ENCODE measurements at regions not wholly inside any gene's neighbourhood (a gene's known extent, or its start where the extent isn't known, plus 50 kb on each side); places are given as distances from the start of the nearest gene placed in this dataset.

GRCh38 chr13:40464337-40465014 is 202.0 kb downstream of the FOXO1 start:
- intact Hi-C loops (cut with micrococcal nuclease; ENCODE audit: unreplicated experiment) = no loop called here
- no peaks in the 10 kb centered on the region for H3K79me2 ChIP-seq (ENCODE audit: insufficient read depth, low read depth, low read length)
- peak overlapping the region; percentile 26 for H3K27ac ChIP-seq (ENCODE audit: low read depth, low read length, poor library complexity, severe bottlenecking)
- TF ChIP-seq EZH2phosphoT487 (IDR thresholded peaks at IDR 0.05; ENCODE audit: borderline replicate concordance, low read depth, low read length) = no peak
- TF ChIP-seq, protein P1, sequence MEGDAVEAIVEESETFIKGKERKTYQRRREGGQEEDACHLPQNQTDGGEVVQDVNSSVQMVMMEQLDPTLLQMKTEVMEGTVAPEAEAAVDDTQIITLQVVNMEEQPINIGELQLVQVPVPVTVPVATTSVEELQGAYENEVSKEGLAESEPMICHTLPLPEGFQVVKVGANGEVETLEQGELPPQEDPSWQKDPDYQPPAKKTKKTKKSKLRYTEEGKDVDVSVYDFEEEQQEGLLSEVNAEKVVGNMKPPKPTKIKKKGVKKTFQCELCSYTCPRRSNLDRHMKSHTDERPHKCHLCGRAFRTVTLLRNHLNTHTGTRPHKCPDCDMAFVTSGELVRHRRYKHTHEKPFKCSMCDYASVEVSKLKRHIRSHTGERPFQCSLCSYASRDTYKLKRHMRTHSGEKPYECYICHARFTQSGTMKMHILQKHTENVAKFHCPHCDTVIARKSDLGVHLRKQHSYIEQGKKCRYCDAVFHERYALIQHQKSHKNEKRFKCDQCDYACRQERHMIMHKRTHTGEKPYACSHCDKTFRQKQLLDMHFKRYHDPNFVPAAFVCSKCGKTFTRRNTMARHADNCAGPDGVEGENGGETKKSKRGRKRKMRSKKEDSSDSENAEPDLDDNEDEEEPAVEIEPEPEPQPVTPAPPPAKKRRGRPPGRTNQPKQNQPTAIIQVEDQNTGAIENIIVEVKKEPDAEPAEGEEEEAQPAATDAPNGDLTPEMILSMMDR (conservative IDR thresholded peaks at IDR 0.05; ENCODE audit: low read length) = no peak
- DNase-seq (ENCODE audit: low spot score) = peak; percentile 80
- ChIA-PET CTCF (ENCODE audit: unreplicated experiment) (interaction anchor here (0.6 kb wide), 1 partner anchor 32 kb away, joined by 3 read pairs; no protein-coding TSS in a partner anchor), POLR2A (interaction anchor here (0.7 to 2.0 kb wide), 7 partner anchors 9 to 189 kb away, joined by 3 to 12 read pairs (median 3); no protein-coding TSS in a partner anchor)
- no peaks in the 10 kb centered on the region for H3K9me2 ChIP-seq (ENCODE audit: insufficient read depth, low read length)
- H2AFZ ChIP-seq (ENCODE audit: low read length) = peak overlapping the region; percentile 34; the same call in 1 of the 2 replicates
- no TSS peak for BruUV-seq (replicated peaks)
- H4K20me1 ChIP-seq (ENCODE audit: insufficient read depth, low read length) = no peaks in the 10 kb centered on the region
- peaks cover 43% of the 10 kb centered on the region for H3K4me1 ChIP-seq (ENCODE audit: insufficient read depth, low read length, poor library complexity, severe bottlenecking)
- no peaks in the 10 kb centered on the region; the same call in 1 of the 2 replicates for H3K36me3 ChIP-seq (ENCODE audit: insufficient read depth, low read length)
- H3K9me3 ChIP-seq (ENCODE audit: low read length) = no peaks in the 10 kb centered on the region
- H3K4me2 ChIP-seq (ENCODE audit: low read length) = peak overlapping the region; percentile 62
- peak overlapping the region; percentile 42 for H3K4me3 ChIP-seq (ENCODE audit: low read depth, low read length, poor library complexity, severe bottlenecking)

DNA sequence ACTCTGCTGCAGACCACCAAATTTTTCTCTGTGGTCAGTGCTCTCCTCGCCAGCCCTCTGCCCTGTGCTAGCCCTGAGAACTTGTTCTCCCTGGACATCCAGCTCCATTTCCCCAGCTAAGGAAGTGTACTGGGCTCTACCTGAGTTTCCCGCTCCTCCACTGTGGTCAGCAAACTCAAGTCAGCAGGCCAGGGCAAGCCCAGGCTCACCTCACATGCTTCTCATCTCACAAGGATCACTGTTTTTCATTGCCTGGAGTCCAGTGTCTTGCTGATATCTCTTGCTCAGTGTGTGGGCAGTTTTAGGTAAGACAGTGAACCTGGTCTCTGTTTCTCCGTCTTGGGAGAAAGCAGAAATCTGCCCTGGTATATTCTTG is 201.4 kb downstream of the FOXO1 start:
- no peaks in the 10 kb centered on the region for H3K79me2 ChIP-seq (ENCODE audit: insufficient read depth, low read depth, low read length)
- H3K9me2 ChIP-seq (ENCODE audit: insufficient read depth, low read length) = no peaks in the 10 kb centered on the region
- peaks cover 43% of the 10 kb centered on the region for H3K4me1 ChIP-seq (ENCODE audit: insufficient read depth, low read length, poor library complexity, severe bottlenecking)
- no peak for DNase-seq (ENCODE audit: low spot score)
- no TSS peak for BruUV-seq (replicated peaks)
- ChIA-PET CTCF (ENCODE audit: unreplicated experiment) (no interaction called here), POLR2A (interaction anchor here (0.7 to 2.0 kb wide), 5 partner anchors 11 to 188 kb away, joined by 3 to 12 read pairs (median 3); no protein-coding TSS in a partner anchor)
- H2AFZ ChIP-seq (ENCODE audit: low read length) = peak overlapping the region; percentile 34; the same call in 1 of the 2 replicates
- no peaks in the 10 kb centered on the region; the same call in 1 of the 2 replicates for H3K36me3 ChIP-seq (ENCODE audit: insufficient read depth, low read length)
- no peaks in the 10 kb centered on the region for H3K9me3 ChIP-seq (ENCODE audit: low read length)
- intact Hi-C loops (cut with micrococcal nuclease; ENCODE audit: unreplicated experiment) = no loop called here
- peak overlapping the region; percentile 42 for H3K4me3 ChIP-seq (ENCODE audit: low read depth, low read length, poor library complexity, severe bottlenecking)
- no peak overlapping the region for H3K27ac ChIP-seq (ENCODE audit: low read depth, low read length, poor library complexity, severe bottlenecking)
- H4K20me1 ChIP-seq (ENCODE audit: insufficient read depth, low read length) = no peaks in the 10 kb centered on the region
- no peak for TF ChIP-seq EZH2phosphoT487 (IDR thresholded peaks at IDR 0.05; ENCODE audit: borderline replicate concordance, low read depth, low read length)
- TF ChIP-seq, protein P1 (conservative IDR thresholded peaks at IDR 0.05; ENCODE audit: low read length) = no peak
- H3K4me2 ChIP-seq (ENCODE audit: low read length) = peak overlapping the region; percentile 62

DNA sequence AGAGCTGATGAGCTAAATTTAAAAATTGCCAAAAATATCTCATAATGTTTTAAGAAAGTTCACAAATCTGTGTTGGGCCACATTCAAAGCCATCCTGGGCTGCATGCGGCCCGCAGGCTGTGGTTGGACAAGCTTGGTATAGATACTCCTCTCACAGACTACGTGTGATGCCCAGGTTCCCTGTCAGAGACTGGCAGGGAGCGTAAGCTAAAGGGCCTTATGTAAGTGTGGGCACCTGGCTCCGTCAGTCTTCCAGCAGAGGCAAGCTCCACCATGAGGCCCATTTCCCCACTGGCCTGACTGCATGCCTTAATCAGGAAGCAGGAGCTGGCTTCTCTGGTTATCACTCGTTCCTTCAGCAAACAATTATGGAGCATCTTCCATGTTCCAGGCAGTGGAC is 200.2 kb downstream of the FOXO1 start:
- POLR2A ChIA-PET = interaction anchor here (1.1 to 2.4 kb wide), 2 partner anchors 10 to 281 kb away, joined by 3 to 8 read pairs; no protein-coding TSS in a partner anchor
- Histone ChIP-seq H3K9me2 (ENCODE audit: insufficient read depth, low read length) (no peaks in the 10 kb centered on the region), H4K20me1 (ENCODE audit: insufficient read depth, low read length) (no peaks in the 10 kb centered on the region), H3K4me3 (ENCODE audit: low read depth, low read length, poor library complexity, severe bottlenecking) (no peak overlapping the region), H2AFZ (ENCODE audit: low read length) (no peak overlapping the region), H3K4me2 (ENCODE audit: low read length) (no peak overlapping the region), H3K4me1 (ENCODE audit: insufficient read depth, low read length, poor library complexity, severe bottlenecking) (peaks cover 43% of the 10 kb centered on the region), H3K27ac (ENCODE audit: low read depth, low read length, poor library complexity, severe bottlenecking) (no peak overlapping the region), H3K9me3 (ENCODE audit: low read length) (no peaks in the 10 kb centered on the region), H3K79me2 (ENCODE audit: insufficient read depth, low read depth, low read length) (no peaks in the 10 kb centered on the region), H3K36me3 (ENCODE audit: insufficient read depth, low read length) (no peaks in the 10 kb centered on the region; the same call in 1 of the 2 replicates)
- CTCF ChIA-PET (ENCODE audit: unreplicated experiment) = interaction anchor here (0.6 kb wide), 1 partner anchor 15 kb away, joined by 3 read pairs; no protein-coding TSS in a partner anchor
- intact Hi-C loops (cut with micrococcal nuclease; ENCODE audit: unreplicated experiment) = no loop called here
- TF ChIP-seq EZH2phosphoT487 (IDR thresholded peaks at IDR 0.05; ENCODE audit: borderline replicate concordance, low read depth, low read length) = no peak
- TF ChIP-seq, protein P1 (conservative IDR thresholded peaks at IDR 0.05; ENCODE audit: low read length) = no peak
- BruUV-seq (replicated peaks) = no TSS peak
- DNase-seq (ENCODE audit: low spot score) = no peak
